H9 (cell line): ENCODE measurements at regions not wholly inside any gene's neighbourhood (a gene's known extent, or its start where the extent isn't known, plus 50 kb on each side); places are given as distances from the start of the nearest gene placed in this dataset.

Source experiments
- DNase-seq: peaks from one replicate; pipeline ENCODE4 v3.0.0-alpha.2; 2017
- H2AFZ ChIP-seq: one replicate; pipeline ENCODE4 v1.6.1; 2013; ENCODE audit warnings: mild to moderate bottlenecking, low read length, control low read depth, moderate library complexity
- H2AK5ac ChIP-seq: 2 replicates; pipeline ENCODE4 v1.6.1; 2013; ENCODE audit warnings: low read length, control low read depth, mixed read lengths; ENCODE audit not compliant: insufficient read length
- H2BK120ac ChIP-seq: one replicate; pipeline ENCODE4 v1.6.1; 2013; ENCODE audit warnings: low read depth, mild to moderate bottlenecking, low read length, control low read depth, inconsistent platforms; ENCODE audit not compliant: poor library complexity, severe bottlenecking
- H2BK12ac ChIP-seq: 2 replicates; pipeline ENCODE4 v1.6.1; 2013; ENCODE audit warnings: low read length, control low read depth, mixed read lengths, low read depth; ENCODE audit not compliant: insufficient read length
- H2BK15ac ChIP-seq: 2 replicates; pipeline ENCODE4 v1.6.1; 2013; ENCODE audit warnings: low read depth, low read length, control low read depth
- H2BK20ac ChIP-seq: one replicate; pipeline ENCODE4 v1.6.1; 2013; ENCODE audit warnings: low read depth, mild to moderate bottlenecking, low read length, control low read depth, inconsistent platforms; ENCODE audit not compliant: poor library complexity, severe bottlenecking
- H2BK5ac ChIP-seq: 2 replicates; pipeline ENCODE4 v1.6.1; 2013; ENCODE audit warnings: low read length, control low read depth, mixed read lengths; ENCODE audit not compliant: insufficient read length
- H3K14ac ChIP-seq: 2 replicates; pipeline ENCODE4 v1.6.1; 2013; ENCODE audit warnings: low read length, control low read depth; ENCODE audit not compliant: insufficient read depth
- H3K18ac ChIP-seq: 2 replicates; pipeline ENCODE4 v1.6.1; 2013; ENCODE audit warnings: low read depth, mild to moderate bottlenecking, mixed read lengths, low read length, control low read depth; ENCODE audit not compliant: insufficient read length
- H3K23ac ChIP-seq: 2 replicates; pipeline ENCODE4 v1.6.1; 2013; ENCODE audit warnings: low read length, control low read depth, mixed read lengths, low read depth; ENCODE audit not compliant: insufficient read length
- H3K23me2 ChIP-seq: 2 replicates; pipeline ENCODE4 v1.6.1; 2013; ENCODE audit warnings: low read depth, mild to moderate bottlenecking, mixed read lengths, low read length, control low read depth; ENCODE audit not compliant: insufficient read length, poor library complexity, severe bottlenecking
- H3K27ac ChIP-seq: 2 replicates; pipeline ENCODE4 v1.5.1; 2013; ENCODE audit warnings: low read length, control low read depth, mixed read lengths, low read depth; ENCODE audit not compliant: insufficient read length
- H3K27me3 ChIP-seq: 2 replicates; pipeline ENCODE4 v1.6.1; 2013; ENCODE audit warnings: low read length, control low read depth, inconsistent platforms; ENCODE audit not compliant: insufficient read depth
- H3K4ac ChIP-seq: 2 replicates; pipeline ENCODE4 v1.6.1; 2013; ENCODE audit warnings: low read depth, mild to moderate bottlenecking, control low read depth, inconsistent platforms, low read length, moderate library complexity
- H3K4me1 ChIP-seq: 2 replicates; pipeline ENCODE4 v1.6.1; 2013; ENCODE audit warnings: low read length, control low read depth, inconsistent platforms; ENCODE audit not compliant: insufficient read depth
- H3K4me2 ChIP-seq: 2 replicates; pipeline ENCODE4 v1.6.1; 2013; ENCODE audit warnings: low read length, control low read depth, mixed read lengths; ENCODE audit not compliant: insufficient read length, insufficient read depth
- H3K56ac ChIP-seq: 2 replicates; pipeline ENCODE4 v1.6.1; 2013; ENCODE audit warnings: low read depth, mild to moderate bottlenecking, mixed read lengths, low read length, control low read depth; ENCODE audit not compliant: insufficient read length
- H3K79me1 ChIP-seq: 2 replicates; pipeline ENCODE4 v1.6.1; 2013; ENCODE audit warnings: low read depth, mild to moderate bottlenecking, moderate library complexity, low read length, control low read depth, inconsistent platforms; ENCODE audit not compliant: insufficient read depth, poor library complexity, severe bottlenecking
- H3K79me2 ChIP-seq: 2 replicates; pipeline ENCODE4 v1.6.1; 2013; ENCODE audit warnings: low read length, control low read depth, inconsistent platforms; ENCODE audit not compliant: insufficient read depth
- H3K9ac ChIP-seq: 2 replicates; pipeline ENCODE4 v1.6.1; 2013; ENCODE audit warnings: low read length, control low read depth, mixed read lengths; ENCODE audit not compliant: insufficient read length; ENCODE audit errors: extremely low read depth
- H3K9me3 ChIP-seq: one replicate; pipeline ENCODE4 v1.6.1; 2013; ENCODE audit warnings: low read depth, low read length, inconsistent platforms; ENCODE audit not compliant: control insufficient read depth
- H3T11ph ChIP-seq: one replicate; pipeline ENCODE4 v1.6.1; 2013; ENCODE audit warnings: mild to moderate bottlenecking, low read length, control low read depth, inconsistent platforms
- H4K20me1 ChIP-seq: one replicate; pipeline ENCODE4 v1.6.1; 2013; ENCODE audit not compliant: control insufficient read depth, insufficient read length, insufficient read depth
- H4K5ac ChIP-seq: 2 replicates; pipeline ENCODE4 v1.6.1; 2013; ENCODE audit warnings: low read depth, mild to moderate bottlenecking, mixed read lengths, low read length, control low read depth; ENCODE audit not compliant: insufficient read length
- H4K8ac ChIP-seq: replicated peaks from 2 replicates; pipeline ENCODE4 v1.6.1; 2013; ENCODE audit warnings: low read length, control low read depth, mixed read lengths, low read depth; ENCODE audit not compliant: insufficient read length
- H4K91ac ChIP-seq: 2 replicates; pipeline ENCODE4 v1.6.1; 2013; ENCODE audit warnings: low read depth, mild to moderate bottlenecking, moderate library complexity, mixed read lengths, low read length, control low read depth; ENCODE audit not compliant: insufficient read length
- H3K27ac Mint-ChIP-seq, 3 experiments: 2 replicates in 2 of 3; 3 replicates in 1 of 3; pipeline ENCODE4 v1.8.0; 2020 to 2021; ENCODE audit warnings: mixed read lengths in 3 of 3, mild to moderate bottlenecking in 1 of 3, moderate library complexity in 1 of 3
- H3K27me3 Mint-ChIP-seq: 2 replicates; pipeline ENCODE4 v1.8.0; 2021; ENCODE audit warnings: low read depth, mild to moderate bottlenecking, moderate library complexity, mixed read lengths
- H3K36me3 Mint-ChIP-seq, 3 experiments: 2 replicates in 2 of 3; 3 replicates in 1 of 3; pipeline ENCODE4 v1.8.0; 2020 to 2021; ENCODE audit warnings: low read depth in 3 of 3, mixed read lengths in 3 of 3; ENCODE audit not compliant: insufficient read depth in 1 of 3
- H3K4me1 Mint-ChIP-seq, 2 experiments: 2 replicates each; pipeline ENCODE4 v1.8.0; 2020; ENCODE audit warnings: mixed read lengths in 2 of 2
- H3K4me3 Mint-ChIP-seq, 2 experiments: 2 replicates in 1 of 2; 3 replicates in 1 of 2; pipeline ENCODE4 v1.8.0; 2020 to 2021; ENCODE audit warnings: mild to moderate bottlenecking in 2 of 2, mixed read lengths in 2 of 2, moderate library complexity in 1 of 2
- H3K9me3 Mint-ChIP-seq, 2 experiments: 2 replicates in 1 of 2; 3 replicates in 1 of 2; pipeline ENCODE4 v1.8.0; 2020; ENCODE audit warnings: mild to moderate bottlenecking in 2 of 2, mixed read lengths in 2 of 2, moderate library complexity in 1 of 2
- WGBS: extraction: QIAGEN DNeasy Blood & Tissue Kit; methylation state at CpG from one replicate; pipeline ENCODE4 v1.1.7; 2013; ENCODE audit warnings: missing lambda C conversion rate, low lambda C conversion rate, mixed read lengths; ENCODE audit not compliant: insufficient read length; ENCODE audit errors: extremely low coverage; 5-methylcytosine and 5-hydroxymethylcytosine counted together
- TF ChIP-seq, protein P1 (sequence below): fragments of 200-600 bp; sonication (generic); conservative IDR thresholded peaks from 3 replicates; pipeline ENCODE4 v1.8.0; 2021; ENCODE audit warnings: antibody characterized with exemption, mild to moderate bottlenecking

GRCh38 chr3:153426344-153426743 is 264.3 kb downstream of the RAP2B start:
- Histone ChIP-seq H3K56ac (no peak overlapping the region), H4K91ac (no peak overlapping the region), H3K9me3 (no peaks in the 10 kb centered on the region), H2AFZ (no peak overlapping the region), H3K18ac (no peak overlapping the region), H4K20me1 (no peaks in the 10 kb centered on the region), H3K27ac (no peak overlapping the region), H3K4me2 (no peak overlapping the region), H3K23ac (no peak overlapping the region), H2AK5ac (no peak overlapping the region), H2BK120ac (no peak overlapping the region), H4K8ac (no peak overlapping the region), H3K9ac (no peak overlapping the region), H2BK20ac (no peak overlapping the region), H3K23me2 (no peaks in the 10 kb centered on the region), H3K4ac (no peak overlapping the region), H3K4me1 (no peaks in the 10 kb centered on the region), H3K14ac (no peak overlapping the region), H2BK12ac (no peak overlapping the region), H2BK5ac (no peak overlapping the region), H3K79me2 (no peaks in the 10 kb centered on the region), H3T11ph (no peak overlapping the region), H3K27me3 (no peaks in the 10 kb centered on the region), H3K79me1 (no peaks in the 10 kb centered on the region), H4K5ac (no peak overlapping the region), H2BK15ac (no peak overlapping the region)
- H3K4me1 Mint-ChIP-seq, result no peaks in the 10 kb centered on the region
- H3K27ac Mint-ChIP-seq, result no peak overlapping the region
- TF ChIP-seq, protein P1, sequence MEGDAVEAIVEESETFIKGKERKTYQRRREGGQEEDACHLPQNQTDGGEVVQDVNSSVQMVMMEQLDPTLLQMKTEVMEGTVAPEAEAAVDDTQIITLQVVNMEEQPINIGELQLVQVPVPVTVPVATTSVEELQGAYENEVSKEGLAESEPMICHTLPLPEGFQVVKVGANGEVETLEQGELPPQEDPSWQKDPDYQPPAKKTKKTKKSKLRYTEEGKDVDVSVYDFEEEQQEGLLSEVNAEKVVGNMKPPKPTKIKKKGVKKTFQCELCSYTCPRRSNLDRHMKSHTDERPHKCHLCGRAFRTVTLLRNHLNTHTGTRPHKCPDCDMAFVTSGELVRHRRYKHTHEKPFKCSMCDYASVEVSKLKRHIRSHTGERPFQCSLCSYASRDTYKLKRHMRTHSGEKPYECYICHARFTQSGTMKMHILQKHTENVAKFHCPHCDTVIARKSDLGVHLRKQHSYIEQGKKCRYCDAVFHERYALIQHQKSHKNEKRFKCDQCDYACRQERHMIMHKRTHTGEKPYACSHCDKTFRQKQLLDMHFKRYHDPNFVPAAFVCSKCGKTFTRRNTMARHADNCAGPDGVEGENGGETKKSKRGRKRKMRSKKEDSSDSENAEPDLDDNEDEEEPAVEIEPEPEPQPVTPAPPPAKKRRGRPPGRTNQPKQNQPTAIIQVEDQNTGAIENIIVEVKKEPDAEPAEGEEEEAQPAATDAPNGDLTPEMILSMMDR, result no peak
- peaks cover 12 to 23% of the 10 kb centered on the region in 2 experiments for H3K9me3 Mint-ChIP-seq
- no peak for DNase-seq
- no peaks in the 10 kb centered on the region for H3K27me3 Mint-ChIP-seq
- peaks cover 3 to 10% (median 4%) of the 10 kb centered on the region in 3 experiments; a peak in 5 of 7 replicates for H3K36me3 Mint-ChIP-seq
- H3K4me3 Mint-ChIP-seq, result no peak overlapping the region
- no CpG with 5 or more reads among the region's 4 CpGs for WGBS
